ENCODE measurements at regions not wholly inside any gene's neighbourhood (a gene's known extent, or its start where the extent isn't known, plus 50 kb on each side); places are given as distances from the start of the nearest gene placed in this dataset.

DNA sequence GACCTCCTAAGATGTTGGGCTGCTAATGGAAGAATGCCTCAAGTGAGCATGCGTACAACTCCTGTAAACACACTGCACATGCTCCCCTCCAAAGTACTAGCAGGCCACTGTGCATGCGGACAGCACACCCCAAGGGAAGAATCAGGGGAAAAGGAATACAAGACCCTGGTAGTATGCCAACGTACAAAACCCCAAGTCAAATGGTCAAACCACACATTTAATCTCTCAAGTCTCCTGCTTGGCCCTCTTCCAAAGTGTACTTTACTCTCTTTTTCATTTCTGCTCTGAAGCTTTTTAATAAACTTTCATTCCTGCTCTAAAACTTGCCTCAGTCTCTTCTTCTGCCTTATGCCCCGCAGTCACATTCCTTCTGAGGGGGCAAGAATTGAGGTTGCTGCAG, 466.4 kb downstream of the DMRTA1 start:
- no peak for DNase-seq (ENCODE audit: low read depth)
- TF ChIP-seq CTCF (IDR thresholded peaks at IDR 0.05; ENCODE audit: insufficient read depth, low read length) = no peak
- H3K4me3 ChIP-seq (ENCODE audit: low read depth, low read length) = no peak overlapping the region

DNA sequence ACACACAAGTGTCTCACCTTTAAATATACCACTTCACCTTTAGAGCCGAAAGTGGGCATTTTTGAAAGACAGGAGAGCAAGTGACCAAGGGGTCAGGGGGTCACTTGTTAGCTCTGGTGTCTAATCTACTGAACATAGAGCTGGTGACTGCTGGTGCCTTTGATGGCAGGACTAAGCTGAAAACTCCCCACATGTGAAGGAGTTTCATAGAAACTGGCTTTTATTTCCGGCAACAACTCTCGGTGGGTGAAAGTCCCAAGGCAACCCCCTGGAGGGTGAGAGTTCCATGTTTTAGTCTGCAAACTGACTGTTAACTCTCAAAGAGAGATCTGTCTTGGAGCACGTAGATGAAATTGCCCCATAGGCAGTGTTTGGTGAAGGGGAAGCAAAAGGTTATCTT, 466.9 kb downstream of the DMRTA1 start:
- no peak for TF ChIP-seq CTCF (IDR thresholded peaks at IDR 0.05; ENCODE audit: insufficient read depth, low read length)
- H3K4me3 ChIP-seq (ENCODE audit: low read depth, low read length) = no peak overlapping the region
- no peak for DNase-seq (ENCODE audit: low read depth)

- no peak for TF ChIP-seq CTCF (IDR thresholded peaks at IDR 0.05; ENCODE audit: insufficient read depth, low read length)
- no peak overlapping the region for H3K4me3 ChIP-seq (ENCODE audit: low read depth, low read length)
- no peak for DNase-seq (ENCODE audit: low read depth)
These were observed 469.5 kb downstream of the DMRTA1 start for GRCh38 chr9:22916148-22916547.

GRCh38 chr9:22919423-22919822, 472.8 kb downstream of the DMRTA1 start:
- no peak for TF ChIP-seq CTCF (IDR thresholded peaks at IDR 0.05; ENCODE audit: insufficient read depth, low read length)
- no peak overlapping the region for H3K4me3 ChIP-seq (ENCODE audit: low read depth, low read length)
- DNase-seq (ENCODE audit: low read depth) = no peak

GRCh38 chr9:22921742-22922141, 475.1 kb downstream of the DMRTA1 start:
- DNase-seq (ENCODE audit: low read depth) = no peak
- no peak overlapping the region for H3K4me3 ChIP-seq (ENCODE audit: low read depth, low read length)
- TF ChIP-seq CTCF (IDR thresholded peaks at IDR 0.05; ENCODE audit: insufficient read depth, low read length) = no peak

GRCh38 chr9:22922222-22922621, 475.6 kb downstream of the DMRTA1 start:
- TF ChIP-seq CTCF (IDR thresholded peaks at IDR 0.05; ENCODE audit: insufficient read depth, low read length) = no peak
- DNase-seq (ENCODE audit: low read depth) = no peak
- no peak overlapping the region for H3K4me3 ChIP-seq (ENCODE audit: low read depth, low read length)

- no peak for DNase-seq (ENCODE audit: low read depth)
- TF ChIP-seq CTCF (IDR thresholded peaks at IDR 0.05; ENCODE audit: insufficient read depth, low read length) = no peak
- H3K4me3 ChIP-seq (ENCODE audit: low read depth, low read length) = no peak overlapping the region
These were observed 507.9 kb downstream of the DMRTA1 start for GRCh38 chr9:22954550-22954949.

Measured in fibroblast of the aortic adventitia (primary cell).